NCI-H2107 treated with DMSO at 0.1 percent for 48 hours (cell line): ENCODE measurements at regions not wholly inside any gene's neighbourhood (a gene's known extent, or its start where the extent isn't known, plus 50 kb on each side); places are given as distances from the start of the nearest gene placed in this dataset.

Source experiments
- DNase-seq: peaks from one replicate; lab custom pipeline; 2025; ENCODE audit not compliant: unreplicated experiment; lab: John Stamatoyannopoulos, UW

DNA sequence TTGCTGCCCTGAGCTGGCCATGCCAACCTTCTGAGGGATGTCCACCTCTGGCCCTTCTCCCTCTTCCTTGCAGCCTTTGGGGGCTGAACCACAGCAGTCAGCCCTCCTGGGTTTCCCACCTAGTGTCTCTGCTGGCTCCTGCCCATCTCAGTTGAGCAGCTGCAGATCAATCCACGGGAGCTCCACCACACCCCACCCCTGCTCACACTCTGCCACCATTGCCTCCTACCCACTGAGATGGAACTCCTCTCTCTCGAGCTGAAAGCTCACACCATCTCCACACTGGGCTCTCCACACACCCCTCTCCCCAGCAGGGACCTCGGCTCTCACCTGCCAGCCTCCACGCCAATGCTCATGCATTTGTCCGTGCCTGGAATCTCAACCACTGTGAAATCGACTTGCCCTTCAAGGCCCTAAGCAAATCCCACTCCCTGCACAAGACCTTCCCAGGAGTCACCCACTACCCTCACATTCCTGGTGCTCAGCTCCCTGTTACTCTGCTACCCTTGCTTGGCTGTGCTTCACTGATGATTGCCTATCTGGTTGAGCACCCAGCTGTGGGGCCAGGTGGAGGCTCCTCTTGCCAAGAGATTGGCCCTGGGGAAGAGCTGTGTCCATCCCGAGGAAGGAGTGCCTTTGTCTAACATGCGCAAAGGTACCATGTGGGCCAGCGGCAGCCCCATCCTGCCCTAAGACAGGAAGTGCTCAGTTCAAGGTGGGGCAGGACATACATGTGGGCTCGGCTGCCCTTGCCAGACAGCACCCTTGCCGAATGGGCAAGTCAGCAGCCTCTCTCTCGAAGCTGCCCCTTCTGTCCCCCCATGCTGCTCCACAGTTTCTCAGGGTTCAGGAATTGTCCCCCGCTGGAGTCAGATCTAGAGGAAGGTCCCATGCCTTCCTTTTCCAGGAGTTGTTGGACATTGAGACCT lies 208.7 kb downstream of the CYP26B1 start:
- no peak for DNase-seq

DNA sequence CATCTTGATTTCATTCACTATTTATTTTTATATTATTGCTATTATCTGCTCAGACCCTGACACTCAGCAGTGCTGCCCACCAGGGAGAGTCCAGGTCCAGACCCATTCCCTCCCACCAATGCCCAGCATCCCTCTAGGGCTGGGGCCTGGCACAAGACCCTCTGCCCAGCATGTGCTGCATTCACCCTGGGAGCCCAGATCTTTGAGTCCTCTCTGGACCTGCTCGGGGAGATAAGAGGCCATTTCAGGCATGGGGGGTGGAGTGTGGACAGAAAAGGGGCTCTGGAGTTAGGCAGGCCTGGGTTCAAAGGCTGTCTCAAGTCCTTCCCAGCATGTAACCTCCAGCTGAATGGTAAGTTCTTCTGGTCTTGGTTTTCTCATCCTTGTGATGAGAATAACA lies 209.6 kb downstream of the CYP26B1 start:
- DNase-seq, result no peak

DNA sequence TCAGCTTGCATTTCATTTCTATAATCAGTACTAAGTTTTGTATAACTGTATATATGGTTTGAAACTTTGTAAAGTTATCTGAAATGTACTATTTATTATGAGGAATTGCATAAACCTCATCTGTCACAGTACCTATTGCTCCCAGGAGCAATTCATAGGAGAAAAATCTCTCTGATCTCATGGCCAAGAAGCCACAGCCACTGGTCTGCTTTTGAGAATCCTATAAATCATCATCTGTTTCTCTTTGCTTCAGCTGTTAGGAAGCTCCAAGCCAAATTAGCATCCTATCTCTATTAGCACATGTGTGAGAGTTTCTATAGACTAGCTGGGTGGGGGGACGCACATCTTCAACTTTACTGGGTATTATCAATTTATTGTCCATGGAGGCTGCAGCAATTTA lies 210.3 kb downstream of the CYP26B1 start:
- DNase-seq, result no peak

DNA sequence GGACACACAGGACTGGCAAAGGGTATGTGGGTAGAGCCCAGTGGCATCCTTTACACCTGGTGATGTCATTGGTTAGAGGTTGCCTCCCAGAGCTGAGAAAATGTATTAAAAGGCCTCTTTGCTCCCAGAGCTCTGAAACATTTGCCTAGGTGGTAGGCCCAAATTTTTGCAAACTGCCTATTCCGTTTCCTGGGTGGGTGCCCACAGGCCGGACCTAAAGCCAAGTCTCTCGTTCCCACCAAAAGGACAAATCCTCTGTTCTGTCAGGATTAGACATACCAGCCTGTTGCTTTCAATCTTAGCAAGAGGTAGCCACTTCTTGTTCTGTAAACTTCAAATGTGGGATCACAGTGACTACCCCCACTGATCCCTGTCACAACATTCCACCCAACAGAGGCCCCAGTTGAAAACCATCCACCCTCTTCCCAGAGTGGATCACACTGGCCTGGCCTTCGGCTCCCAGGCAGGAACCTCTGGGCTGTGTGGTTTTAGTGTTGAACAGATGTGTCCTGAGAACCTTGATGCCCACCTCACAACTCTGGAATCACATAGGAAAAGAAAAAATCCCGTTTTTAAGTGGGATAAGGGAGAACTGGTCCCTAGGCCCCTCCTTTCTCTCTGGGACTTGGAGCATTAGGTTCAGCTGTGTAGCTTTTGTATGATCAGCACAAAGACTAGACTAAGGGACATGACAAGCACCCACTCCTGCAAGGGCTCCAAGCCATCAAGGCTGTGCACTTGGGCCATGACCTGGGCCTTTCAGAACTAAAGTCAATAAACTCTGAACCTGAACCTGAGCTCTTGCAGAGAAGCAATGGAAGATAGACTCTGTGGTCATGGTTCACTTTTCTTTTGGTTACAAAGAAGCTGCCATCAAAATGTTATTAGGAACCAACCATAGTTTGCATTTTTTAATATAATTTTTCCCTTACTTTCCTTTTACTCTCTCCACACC lies 211.3 kb downstream of the CYP26B1 start:
- no peak for DNase-seq

DNA sequence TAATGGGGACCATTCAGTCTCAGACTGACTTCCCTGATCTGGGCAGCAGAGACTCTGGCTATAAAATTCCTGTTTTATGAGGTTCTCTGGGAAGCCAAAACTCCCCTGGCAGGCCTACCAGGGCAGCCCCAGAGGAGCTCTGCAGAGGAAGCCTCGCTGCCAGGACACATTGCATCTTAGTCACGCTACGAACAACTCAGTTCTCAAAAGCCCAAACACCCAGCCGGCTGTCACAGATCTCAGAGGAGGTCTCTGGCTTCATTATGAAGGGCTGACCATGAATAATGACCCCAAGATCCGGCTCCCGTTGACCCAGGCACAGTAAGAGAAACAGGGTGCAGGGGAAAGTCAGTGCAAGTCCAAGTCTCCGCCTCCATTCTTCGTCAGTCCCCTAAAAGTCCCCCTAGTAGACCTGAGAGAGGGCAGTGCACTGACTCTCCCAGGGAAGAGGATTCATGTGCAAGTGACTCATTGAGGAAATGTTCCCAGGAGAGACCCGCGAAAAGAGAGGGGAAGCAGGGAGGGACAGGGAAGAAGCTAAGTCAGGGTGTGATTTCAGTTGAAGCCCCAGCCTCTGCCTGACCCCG lies 212.3 kb downstream of the CYP26B1 start:
- DNase-seq, result no peak

DNA sequence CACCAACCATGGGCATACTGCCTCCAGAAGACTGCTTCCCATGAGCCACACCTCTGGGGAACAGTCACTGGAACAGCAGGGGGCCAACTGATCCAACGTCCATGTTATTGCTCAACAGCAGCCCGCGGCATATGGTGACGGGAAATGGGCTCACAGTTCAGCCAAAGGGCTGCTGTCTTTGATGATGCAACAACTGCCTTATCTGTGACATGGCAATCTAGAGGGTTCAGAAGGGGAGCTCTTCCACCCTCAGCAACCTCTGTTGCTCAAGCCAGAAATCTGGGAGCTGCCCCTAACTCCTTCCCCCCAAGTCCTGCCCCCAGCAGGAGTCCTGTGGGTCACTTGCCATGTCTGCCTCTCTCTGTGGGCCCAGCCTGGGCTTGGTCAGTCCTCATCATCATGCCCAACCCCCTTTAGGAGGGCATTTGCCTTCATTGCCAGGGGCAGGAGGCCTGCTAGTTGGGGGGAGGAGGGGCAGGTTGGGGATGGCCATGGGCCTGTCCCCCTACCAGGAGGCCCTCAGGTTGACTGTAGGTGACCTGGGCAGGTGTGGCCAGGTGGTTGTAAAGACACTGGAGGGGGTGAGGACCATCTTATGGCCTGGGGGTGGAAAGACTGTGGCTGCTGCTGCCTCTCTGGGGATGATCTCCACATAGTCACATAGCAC lies 212.9 kb downstream of the CYP26B1 start:
- DNase-seq, result no peak

DNA sequence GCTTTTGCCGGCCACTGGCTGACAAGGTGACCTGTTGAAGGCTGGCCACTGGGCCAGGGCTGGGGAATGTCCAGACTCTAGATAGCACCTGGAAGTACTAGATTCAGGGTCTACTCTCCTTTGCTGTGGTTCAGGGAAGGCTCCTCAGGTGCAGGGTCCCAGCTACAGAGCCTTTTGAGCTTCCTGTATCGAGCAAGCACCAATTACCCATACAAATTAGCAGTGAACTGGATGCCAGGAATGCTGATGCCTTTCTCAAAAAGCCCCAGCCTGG lies 213.4 kb downstream of the CYP26B1 start:
- no peak for DNase-seq

DNA sequence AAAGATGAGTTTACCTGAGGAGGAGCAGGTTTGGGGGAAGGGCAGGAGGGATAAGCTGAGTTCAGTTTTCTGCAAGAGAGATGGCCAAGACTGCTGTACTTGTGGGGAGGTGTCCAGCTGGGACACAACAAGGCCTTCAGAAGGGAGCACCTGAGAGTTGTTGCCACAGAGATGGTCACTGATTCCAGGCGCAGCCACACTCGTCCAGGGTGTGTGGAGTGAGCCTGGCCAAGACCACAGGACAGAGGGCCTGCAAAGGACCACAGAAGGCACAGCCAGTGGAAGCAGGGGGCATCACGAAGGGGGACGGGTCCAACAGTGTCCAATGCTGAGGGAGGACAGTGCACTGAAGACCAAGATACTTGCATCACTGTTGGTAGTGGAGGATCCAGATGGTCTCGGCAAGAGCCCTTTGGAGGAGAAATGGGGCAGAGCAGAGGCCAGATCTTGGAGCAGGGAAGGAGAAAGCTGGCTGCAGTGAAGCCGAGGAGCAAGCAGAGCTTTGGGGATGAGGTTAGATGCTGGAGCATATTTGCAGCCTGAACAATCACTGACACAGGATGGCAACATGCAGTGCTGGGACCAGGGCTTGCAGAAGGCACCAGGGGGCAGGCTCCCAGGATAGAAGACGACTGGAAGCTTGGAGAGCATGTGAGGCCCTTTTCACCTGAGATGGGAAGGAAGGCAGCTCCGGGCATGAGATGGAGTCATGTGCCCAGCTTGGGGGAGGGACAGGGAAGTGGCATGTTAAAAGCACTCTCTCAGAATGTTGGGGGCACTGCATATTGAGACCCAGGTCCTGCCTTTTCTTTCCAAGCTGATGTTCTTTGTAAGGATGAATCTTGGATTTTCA lies 214.0 kb downstream of the CYP26B1 start:
- no peak for DNase-seq

DNA sequence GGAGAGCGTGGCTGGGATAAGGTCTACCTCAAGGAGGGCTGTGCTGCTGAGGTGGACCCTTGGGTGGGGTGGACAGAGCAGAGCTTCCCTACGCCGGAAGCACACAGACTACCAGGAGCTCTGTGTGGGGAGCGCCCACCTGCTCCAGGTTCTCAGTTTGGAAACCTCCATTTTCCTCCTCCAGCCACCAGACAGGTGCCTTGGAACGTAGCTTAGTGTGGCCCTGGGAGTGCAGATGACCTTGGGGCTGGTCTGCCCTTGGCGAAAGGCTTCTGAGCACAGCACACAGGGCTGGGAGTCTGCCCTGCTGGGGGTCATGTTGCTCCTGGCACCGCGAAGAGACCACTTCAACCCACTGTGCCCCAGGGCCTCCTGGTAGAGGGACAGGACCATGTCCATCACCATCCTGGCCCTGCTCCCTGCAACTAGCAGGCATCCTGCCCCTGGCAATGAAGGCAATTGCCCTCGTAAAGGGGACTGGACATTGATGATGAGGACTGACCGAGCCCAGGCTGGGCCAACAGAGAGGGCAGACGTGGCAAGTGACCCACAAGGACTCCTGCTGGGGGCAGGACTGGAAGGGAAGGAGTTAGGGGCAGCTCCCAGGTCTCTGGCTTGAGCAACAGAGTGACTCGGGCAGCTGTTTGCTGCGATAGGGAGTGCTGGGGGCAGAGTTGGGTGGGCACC lies 214.7 kb downstream of the CYP26B1 start:
- no peak for DNase-seq

DNA sequence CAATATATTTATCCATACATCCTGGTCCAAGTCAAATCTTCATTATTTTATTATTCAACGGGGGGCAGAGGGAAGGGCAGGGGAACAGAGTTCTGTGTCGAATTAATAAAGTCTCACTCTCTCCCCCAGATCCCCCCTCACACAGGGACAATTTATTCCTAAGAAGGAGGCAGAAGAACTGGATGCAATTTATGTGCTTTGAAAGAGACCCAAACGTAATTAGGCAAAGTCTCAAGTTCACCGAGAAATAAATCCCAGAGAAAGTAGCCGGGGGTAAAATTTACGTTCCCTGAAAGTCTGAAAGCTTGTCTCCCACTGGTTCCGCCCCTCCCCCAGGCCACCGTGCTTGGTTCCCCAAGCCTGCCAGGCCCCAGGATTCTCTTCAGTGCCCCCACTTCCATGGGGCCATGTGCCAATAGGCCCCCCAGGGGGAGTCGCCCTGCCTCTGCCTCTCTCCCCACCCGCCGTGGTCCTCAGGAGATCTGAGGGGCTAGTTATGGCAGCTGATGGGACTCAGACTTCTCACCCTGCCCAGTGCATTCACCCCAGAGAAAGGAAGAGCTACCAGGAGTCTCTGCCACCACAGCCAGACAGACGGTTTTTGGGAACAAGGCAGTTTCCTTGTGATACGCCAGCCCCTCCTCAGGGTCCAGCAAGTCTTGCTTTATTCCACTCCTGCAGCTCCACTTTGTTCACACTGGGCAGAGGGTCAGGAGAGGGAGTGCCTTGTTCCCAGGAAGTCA lies 215.5 kb downstream of the CYP26B1 start:
- DNase-seq, result no peak

DNA sequence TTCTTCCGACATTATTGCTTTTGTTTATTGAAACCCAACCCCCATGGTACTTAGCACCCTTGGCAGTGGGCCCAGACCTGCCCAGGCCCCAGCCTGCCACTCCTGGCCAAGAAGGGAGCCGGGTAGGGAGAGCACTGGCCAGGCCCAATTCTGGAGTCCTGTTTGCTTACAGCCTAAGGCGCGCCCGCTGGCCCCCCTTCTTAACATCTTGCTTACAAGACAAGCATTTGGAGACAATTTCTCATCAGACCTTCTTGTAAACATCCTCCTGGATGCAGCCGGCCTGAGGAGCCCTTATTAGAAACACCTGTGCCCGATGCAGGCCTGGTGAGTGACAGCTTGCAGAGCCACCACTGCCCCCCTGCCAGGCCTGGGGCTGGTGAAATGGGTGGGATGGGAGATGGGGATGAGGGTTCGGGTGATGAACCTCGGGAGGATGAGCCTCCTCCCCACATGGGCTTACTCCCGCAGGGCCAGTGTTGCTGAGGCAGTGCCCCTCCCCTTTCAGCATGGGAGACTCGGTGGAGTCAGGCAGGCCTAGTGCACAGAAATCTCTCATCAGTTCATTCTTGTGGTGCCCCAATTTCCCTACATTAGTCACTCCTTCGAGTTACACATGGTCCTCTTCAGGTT lies 217.5 kb downstream of the CYP26B1 start:
- DNase-seq, result no peak

DNA sequence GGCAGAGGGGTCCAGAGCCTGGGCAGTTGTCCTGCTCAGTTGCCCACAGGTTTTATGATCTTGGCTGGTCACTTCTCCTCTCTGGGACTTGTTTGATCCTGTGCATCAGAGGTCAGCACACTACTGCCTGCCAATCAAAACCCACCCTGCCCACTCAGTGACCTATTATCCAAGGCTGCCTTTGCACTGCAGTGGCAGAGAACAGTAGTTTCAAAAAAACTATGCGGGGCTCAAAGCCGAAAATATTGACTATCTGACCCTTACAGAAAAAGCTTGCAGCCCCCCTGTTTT lies 218.2 kb downstream of the CYP26B1 start:
- no peak for DNase-seq

DNA sequence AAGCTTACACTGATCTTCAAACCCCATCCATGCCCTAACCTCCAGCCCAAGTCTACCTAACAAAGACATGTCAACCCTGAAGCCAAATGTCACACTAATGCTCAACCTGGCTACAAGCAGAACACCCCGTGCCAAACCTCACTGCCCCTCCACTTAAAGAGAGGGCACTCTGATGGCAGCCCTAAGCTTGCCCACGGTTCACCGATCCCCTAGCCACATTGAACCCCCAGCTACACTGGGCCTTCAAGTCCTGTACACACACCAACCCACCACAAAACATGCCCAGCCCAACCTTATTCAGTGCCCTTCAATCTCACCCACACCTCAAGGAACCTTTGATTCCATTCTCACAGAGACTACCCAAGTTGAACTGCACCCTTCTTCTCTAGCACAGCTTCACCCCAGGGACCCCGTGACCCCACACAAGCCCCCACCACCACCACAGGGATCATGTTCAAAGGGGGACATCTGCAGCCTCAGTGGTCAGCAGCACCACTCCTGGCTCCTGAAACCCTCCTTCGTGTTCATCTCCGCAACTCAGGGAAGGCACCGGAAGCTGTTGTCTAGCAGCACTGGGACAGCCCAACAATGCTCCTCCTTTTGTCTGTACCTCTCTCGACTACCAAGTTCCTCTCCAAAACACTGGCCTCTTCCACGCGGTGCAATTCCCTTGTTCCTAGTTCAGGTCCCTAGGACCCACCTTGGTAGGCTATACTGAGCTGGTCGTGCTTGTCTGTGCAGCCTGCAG lies 218.8 kb downstream of the CYP26B1 start:
- no peak for DNase-seq

DNA sequence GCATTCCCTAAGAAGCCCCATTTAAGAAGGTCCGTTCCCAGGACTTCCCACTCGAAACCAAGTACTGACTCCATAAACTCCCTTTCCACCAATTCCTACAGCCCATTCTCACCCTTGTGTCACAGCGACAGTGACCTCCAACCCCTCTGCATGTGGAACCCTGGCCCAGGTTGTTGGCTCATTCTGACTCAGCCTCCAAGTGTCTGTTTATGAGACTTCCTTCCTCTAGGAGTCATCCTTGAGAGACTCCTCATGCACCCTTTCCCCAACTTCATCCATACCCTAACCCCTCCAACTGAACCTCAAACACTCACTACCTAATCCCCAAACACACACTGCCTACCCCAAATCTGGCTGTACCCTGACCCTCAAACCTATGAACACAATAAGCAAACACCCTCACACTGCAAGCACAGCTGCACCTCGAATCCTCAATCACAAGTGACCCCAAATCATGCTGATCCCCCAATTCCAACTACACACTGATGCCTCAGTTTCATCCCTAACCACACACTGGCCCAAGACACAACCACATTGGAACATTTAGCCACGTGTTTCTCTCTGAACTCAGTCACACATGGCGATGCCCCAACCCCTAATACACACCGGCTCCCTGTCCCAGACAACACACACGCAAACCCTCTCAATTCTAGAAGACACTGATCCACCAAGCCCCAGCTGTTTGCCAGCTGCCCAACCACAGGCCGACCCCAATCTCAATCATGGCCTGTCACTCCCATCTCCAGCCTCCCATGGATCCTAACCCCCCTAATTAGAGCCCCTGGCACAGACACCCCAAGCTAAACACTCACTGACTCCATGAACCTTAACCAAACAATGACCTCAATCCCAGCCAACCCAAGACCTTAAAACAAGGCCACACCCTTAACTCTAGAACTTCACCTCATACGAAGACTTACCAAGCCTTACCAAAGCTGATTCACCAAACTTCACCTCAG lies 219.6 kb downstream of the CYP26B1 start:
- no peak for DNase-seq

DNA sequence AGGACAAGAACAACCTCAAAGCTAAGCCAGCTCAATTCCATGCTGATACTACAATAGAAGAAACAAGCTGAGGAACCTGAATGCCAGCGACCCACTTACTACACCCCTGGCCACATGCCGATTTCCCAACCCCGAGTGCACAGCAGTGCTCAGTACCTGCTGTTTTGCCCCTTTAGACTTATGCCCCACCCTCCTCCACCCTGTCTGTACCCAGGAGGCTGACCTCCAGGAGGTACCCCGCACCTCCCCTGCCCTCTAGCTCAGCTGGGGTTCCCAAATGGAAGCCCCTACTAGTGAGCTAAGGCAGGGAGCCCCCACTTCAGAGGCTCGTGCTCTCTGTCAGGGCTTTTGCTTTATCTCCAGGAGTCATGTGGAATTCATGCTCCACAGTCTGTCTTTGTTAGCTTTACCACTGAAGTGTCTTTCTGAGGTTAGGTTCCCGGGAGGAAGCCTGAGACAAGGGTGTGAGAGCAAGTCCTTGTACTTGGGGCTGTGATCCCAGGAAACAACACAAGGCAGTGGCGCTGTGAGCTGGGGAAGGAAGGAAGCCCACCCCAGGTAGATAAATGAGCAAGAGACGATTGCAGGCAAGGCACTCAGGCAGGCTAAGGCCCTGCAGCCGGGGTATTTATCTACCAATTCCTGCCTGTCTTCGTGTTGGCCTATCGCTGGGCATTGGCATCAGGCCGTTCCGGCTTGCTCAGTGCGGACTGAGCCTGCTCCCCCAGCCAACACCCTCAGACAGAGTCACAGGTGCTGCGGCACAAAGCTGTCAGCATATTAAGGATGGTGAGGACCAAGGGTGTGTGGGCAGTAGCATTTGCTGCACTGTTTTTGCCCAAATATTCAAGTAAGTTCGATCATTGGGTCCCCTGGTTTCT lies 220.5 kb downstream of the CYP26B1 start:
- DNase-seq, result no peak

DNA sequence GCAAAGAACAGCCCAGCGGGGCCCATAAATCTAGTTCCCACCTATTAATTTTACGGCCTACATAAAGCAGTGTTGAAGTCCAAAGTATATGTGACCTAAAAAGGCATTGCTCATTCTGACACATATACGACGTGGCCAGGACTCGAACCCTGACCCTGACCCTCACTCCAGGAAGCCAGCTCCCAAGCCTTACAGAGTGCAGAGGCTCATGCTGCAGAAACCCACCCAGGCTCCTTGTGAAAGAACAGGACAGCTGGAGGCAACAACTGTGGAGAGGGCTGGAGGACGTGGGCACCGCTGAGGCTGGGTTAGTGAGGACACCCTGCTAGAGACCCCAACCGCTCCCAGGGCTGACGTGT lies 221.6 kb downstream of the CYP26B1 start:
- DNase-seq, result no peak
